ENCODE measurements at regions not wholly inside any gene's neighbourhood (a gene's known extent, or its start where the extent isn't known, plus 50 kb on each side); places are given as distances from the start of the nearest gene placed in this dataset.
"Not testable (repeated sequence)": the region's sequence is repeated elsewhere in the genome, so short reads cannot be mapped to it uniquely, and the experiment has no call there.

- not testable (repeated sequence) for H3K9me3 ChIP-seq (ENCODE audit: low read depth); H3K4me3 ChIP-seq; H3K4me1 Mint-ChIP-seq; H3K36me3 ChIP-seq; H3K9me3 Mint-ChIP-seq; H4K20me1 ChIP-seq (ENCODE audit: low read depth); H3K27ac Mint-ChIP-seq; H3K27ac ChIP-seq; H3K9ac ChIP-seq; H3K27me3 ChIP-seq; DNase-seq (ENCODE audit: low spot score); H3K4me1 ChIP-seq; H3K27me3 Mint-ChIP-seq (ENCODE audit: insufficient read depth, low read depth); H2AFZ ChIP-seq (replicated peaks); H3F3A ChIP-seq (ENCODE audit: low read depth); H3K4me3 Mint-ChIP-seq; H3K36me3 Mint-ChIP-seq; H3K79me2 ChIP-seq (ENCODE audit: low read depth); H3K4me2 ChIP-seq
These were observed 160.7 kb downstream of the POTEC start for GRCh38 chr18:14382666-14383065.

- not testable (repeated sequence) for H3F3A ChIP-seq (ENCODE audit: low read depth); H3K27ac ChIP-seq; H3K4me1 ChIP-seq; H3K36me3 Mint-ChIP-seq; H3K79me2 ChIP-seq (ENCODE audit: low read depth); H3K27ac Mint-ChIP-seq; H3K4me1 Mint-ChIP-seq; H4K20me1 ChIP-seq (ENCODE audit: low read depth); H3K36me3 ChIP-seq; H3K27me3 Mint-ChIP-seq (ENCODE audit: insufficient read depth, low read depth); H3K4me3 Mint-ChIP-seq; H3K9ac ChIP-seq; H3K4me2 ChIP-seq; H3K27me3 ChIP-seq; H3K9me3 ChIP-seq (ENCODE audit: low read depth); H3K4me3 ChIP-seq; DNase-seq (ENCODE audit: low spot score); H2AFZ ChIP-seq (replicated peaks); H3K9me3 Mint-ChIP-seq
These were observed 163.9 kb downstream of the POTEC start for GRCh38 chr18:14379489-14379888.

GRCh38 chr18:14378376-14378775 lies 165.0 kb downstream of the POTEC start:
- not testable (repeated sequence) for H3K79me2 ChIP-seq (ENCODE audit: low read depth); H2AFZ ChIP-seq (replicated peaks); H3K4me1 Mint-ChIP-seq; H3K36me3 Mint-ChIP-seq; H3K27ac ChIP-seq; H3K36me3 ChIP-seq; H3K4me1 ChIP-seq; H3K9me3 Mint-ChIP-seq; H3K27me3 ChIP-seq; H3F3A ChIP-seq (ENCODE audit: low read depth); H3K9ac ChIP-seq; H3K27me3 Mint-ChIP-seq (ENCODE audit: insufficient read depth, low read depth); H3K9me3 ChIP-seq (ENCODE audit: low read depth); H3K27ac Mint-ChIP-seq; H3K4me3 ChIP-seq; H3K4me3 Mint-ChIP-seq; H3K4me2 ChIP-seq; DNase-seq (ENCODE audit: low spot score); H4K20me1 ChIP-seq (ENCODE audit: low read depth)

GRCh38 chr18:14361346-14361745 lies 182.1 kb downstream of the POTEC start:
- DNase-seq (ENCODE audit: low spot score); H3K27ac ChIP-seq; H4K20me1 ChIP-seq (ENCODE audit: low read depth); H3K36me3 ChIP-seq; H3K4me1 Mint-ChIP-seq; H3K4me3 Mint-ChIP-seq; H3K27me3 ChIP-seq; H3K79me2 ChIP-seq (ENCODE audit: low read depth); H3K27me3 Mint-ChIP-seq (ENCODE audit: insufficient read depth, low read depth); H3K4me3 ChIP-seq; H2AFZ ChIP-seq (replicated peaks); H3K9ac ChIP-seq; H3K9me3 ChIP-seq (ENCODE audit: low read depth); H3K4me2 ChIP-seq; H3K36me3 Mint-ChIP-seq; H3K4me1 ChIP-seq; H3F3A ChIP-seq (ENCODE audit: low read depth); H3K27ac Mint-ChIP-seq: not testable (repeated sequence)
- H3K9me3 Mint-ChIP-seq, result peaks cover 11% of the 10 kb centered on the region

- peaks cover 15% of the 10 kb centered on the region for H3K9me3 Mint-ChIP-seq
- not testable (repeated sequence) for H3K4me3 Mint-ChIP-seq; H3K27ac ChIP-seq; H3K79me2 ChIP-seq (ENCODE audit: low read depth); H3K27me3 Mint-ChIP-seq (ENCODE audit: insufficient read depth, low read depth); H3K4me2 ChIP-seq; H3F3A ChIP-seq (ENCODE audit: low read depth); H3K4me1 ChIP-seq; H3K27me3 ChIP-seq; H3K4me3 ChIP-seq; H3K27ac Mint-ChIP-seq; DNase-seq (ENCODE audit: low spot score); H3K9ac ChIP-seq; H4K20me1 ChIP-seq (ENCODE audit: low read depth); H3K36me3 ChIP-seq; H3K36me3 Mint-ChIP-seq; H3K4me1 Mint-ChIP-seq; H3K9me3 ChIP-seq (ENCODE audit: low read depth); H2AFZ ChIP-seq (replicated peaks)
These were observed 185.7 kb downstream of the POTEC start for GRCh38 chr18:14357553-14358297.

GRCh38 chr18:14342170-14342569 lies 201.2 kb downstream of the POTEC start:
- not testable (repeated sequence) for H3K36me3 Mint-ChIP-seq; H3K4me3 ChIP-seq; H3K36me3 ChIP-seq; H3K4me1 ChIP-seq; H3K4me3 Mint-ChIP-seq; H3K9ac ChIP-seq; H3K9me3 ChIP-seq (ENCODE audit: low read depth); H3K27ac Mint-ChIP-seq; DNase-seq (ENCODE audit: low spot score); H3F3A ChIP-seq (ENCODE audit: low read depth); H3K4me2 ChIP-seq; H2AFZ ChIP-seq (replicated peaks); H3K4me1 Mint-ChIP-seq; H3K27ac ChIP-seq; H3K79me2 ChIP-seq (ENCODE audit: low read depth); H4K20me1 ChIP-seq (ENCODE audit: low read depth); H3K27me3 Mint-ChIP-seq (ENCODE audit: insufficient read depth, low read depth); H3K27me3 ChIP-seq
- H3K9me3 Mint-ChIP-seq, result peaks cover 22% of the 10 kb centered on the region

- not testable (repeated sequence) for H3K79me2 ChIP-seq (ENCODE audit: low read depth); H3K4me1 ChIP-seq; H3K27me3 ChIP-seq; H4K20me1 ChIP-seq (ENCODE audit: low read depth); H3K4me1 Mint-ChIP-seq; H3K36me3 Mint-ChIP-seq; H3K27me3 Mint-ChIP-seq (ENCODE audit: insufficient read depth, low read depth); H3K4me2 ChIP-seq; H3K9ac ChIP-seq; H3K9me3 ChIP-seq (ENCODE audit: low read depth); H3K36me3 ChIP-seq; H2AFZ ChIP-seq (replicated peaks); H3K27ac ChIP-seq; H3F3A ChIP-seq (ENCODE audit: low read depth); H3K4me3 Mint-ChIP-seq; DNase-seq (ENCODE audit: low spot score); H3K4me3 ChIP-seq; H3K27ac Mint-ChIP-seq
- peaks cover 34% of the 10 kb centered on the region for H3K9me3 Mint-ChIP-seq
These were observed 203.8 kb upstream of the ZNF519 start for GRCh38 chr18:14336017-14336416.

GRCh38 chr18:14321217-14321616 lies 189.0 kb upstream of the ZNF519 start:
- H3K9me3 Mint-ChIP-seq, result peaks cover 44% of the 10 kb centered on the region
- not testable (repeated sequence) for H3K4me1 ChIP-seq, H3K4me2 ChIP-seq

More at GRCh38 chr18:14321217-14321616, 189.0 kb upstream of the ZNF519 start:
- not testable (repeated sequence) for H3K36me3 ChIP-seq; H3K27me3 ChIP-seq; H3K9ac ChIP-seq; H3F3A ChIP-seq (ENCODE audit: low read depth); H3K4me1 Mint-ChIP-seq; H3K9me3 ChIP-seq (ENCODE audit: low read depth); H3K27ac Mint-ChIP-seq; H3K27ac ChIP-seq; H4K20me1 ChIP-seq (ENCODE audit: low read depth); H3K36me3 Mint-ChIP-seq; H3K79me2 ChIP-seq (ENCODE audit: low read depth); H3K4me3 ChIP-seq; H3K27me3 Mint-ChIP-seq (ENCODE audit: insufficient read depth, low read depth); H2AFZ ChIP-seq (replicated peaks); DNase-seq (ENCODE audit: low spot score); H3K4me3 Mint-ChIP-seq
